Tibial nerve (tissue), 4 donors: ENCODE measurements at regions not wholly inside any gene's neighbourhood (a gene's known extent, or its start where the extent isn't known, plus 50 kb on each side); places are given as distances from the start of the nearest gene placed in this dataset.

Experiments used
- DNase-seq, 2 donors: peaks; one replicate each; pipeline ENCODE4 v3.0.0-alpha.2; 2019; ENCODE audit warnings: low spot score in 2 of 2
- H3K27ac ChIP-seq, 4 donors: fragments of 200-600 bp; sonication (generic) in 3 of 4; one replicate each; pipeline ENCODE4 v1.5.1; 2017 to 2019; ENCODE audit warnings: mild to moderate bottlenecking in 1 of 4
- H3K27me3 ChIP-seq, 2 donors: fragments of 200-600 bp; sonication (generic) in 1 of 2; one replicate each; pipeline versions ENCODE4 v1.5.1 to v1.6.0; 2017 to 2019
- H3K36me3 ChIP-seq, 3 donors: fragments of 200-600 bp; sonication (generic); one replicate each; pipeline ENCODE4 v1.5.1; 2018 to 2019
- H3K4me1 ChIP-seq, 4 donors: fragments of 200-600 bp; sonication (generic) in 3 of 4; one replicate each; pipeline ENCODE4 v1.5.1; 2017 to 2019
- H3K4me3 ChIP-seq, 4 donors: fragments of 200-600 bp; sonication (generic) in 3 of 4; one replicate each; pipeline ENCODE4 v1.5.1; 2017 to 2019; ENCODE audit warnings: mild to moderate bottlenecking in 1 of 4, moderate library complexity in 1 of 4
- H3K9me3 ChIP-seq, 4 donors: fragments of 200-600 bp; sonication (generic) in 3 of 4; one replicate each; pipeline ENCODE4 v1.5.1; 2017 to 2019
- EP300 ChIP-seq, 2 donors: sonication (generic); formaldehyde crosslinking; IDR thresholded peaks; one replicate each; pipeline ENCODE4 v1.6.1; 2017; ENCODE audit warnings: antibody characterized with exemption in 2 of 2, mild to moderate bottlenecking in 1 of 2
- POLR2A ChIP-seq, 2 donors: fragments of 450-650 bp; IDR thresholded peaks; one replicate each; pipeline ENCODE4 v1.6.1; 2017; ENCODE audit warnings: antibody characterized with exemption in 2 of 2, mild to moderate bottlenecking in 2 of 2, moderate library complexity in 2 of 2
- WGBS, 2 donors: methylation state at CpG; one replicate each; pipeline ENCODE4 v1.1.5; 2018; 5-methylcytosine and 5-hydroxymethylcytosine counted together
- TF ChIP-seq, protein P1 (sequence below), 5 experiments: fragments of 200-600 bp in 3 of 5; fragments of 450-650 bp in 2 of 5; sonication (generic) in 3 of 5; IDR thresholded peaks; one replicate each; pipeline ENCODE4 v1.5.1; 2016 to 2019; ENCODE audit warnings: antibody characterized with exemption in 5 of 5, mild to moderate bottlenecking in 3 of 5, moderate library complexity in 2 of 5

DNA sequence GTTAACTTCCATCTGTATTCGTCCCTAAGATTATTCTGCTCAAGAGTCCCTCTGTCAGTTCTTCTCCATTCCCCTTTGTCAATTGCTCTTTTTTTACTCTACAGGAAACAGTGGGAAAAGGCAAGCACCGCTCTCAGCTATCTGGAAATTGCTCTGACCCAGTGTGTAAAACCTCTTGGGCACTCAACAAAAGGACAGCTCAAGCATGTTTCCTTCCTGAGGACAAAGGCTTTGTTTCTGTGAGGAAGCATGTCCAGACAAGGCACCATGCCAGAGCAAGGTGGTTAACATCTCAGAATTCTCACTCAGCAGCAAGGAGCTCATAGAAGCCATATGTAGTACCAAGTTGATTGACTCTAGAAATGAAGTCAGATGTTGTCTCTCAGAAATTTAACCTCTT lies 735.6 kb downstream of the TSN start:
- Histone ChIP-seq H3K27ac (no peak overlapping the region), H3K9me3 (no peaks in the 10 kb centered on the region), H3K27me3 (no peaks in the 10 kb centered on the region), H3K4me1 (no peaks in the 10 kb centered on the region), H3K4me3 (no peak overlapping the region), H3K36me3 (no peaks in the 10 kb centered on the region)
- 56% methylated on average over 2 of the region's 2 CpGs for WGBS, 2 donors
- TF ChIP-seq, protein P1, sequence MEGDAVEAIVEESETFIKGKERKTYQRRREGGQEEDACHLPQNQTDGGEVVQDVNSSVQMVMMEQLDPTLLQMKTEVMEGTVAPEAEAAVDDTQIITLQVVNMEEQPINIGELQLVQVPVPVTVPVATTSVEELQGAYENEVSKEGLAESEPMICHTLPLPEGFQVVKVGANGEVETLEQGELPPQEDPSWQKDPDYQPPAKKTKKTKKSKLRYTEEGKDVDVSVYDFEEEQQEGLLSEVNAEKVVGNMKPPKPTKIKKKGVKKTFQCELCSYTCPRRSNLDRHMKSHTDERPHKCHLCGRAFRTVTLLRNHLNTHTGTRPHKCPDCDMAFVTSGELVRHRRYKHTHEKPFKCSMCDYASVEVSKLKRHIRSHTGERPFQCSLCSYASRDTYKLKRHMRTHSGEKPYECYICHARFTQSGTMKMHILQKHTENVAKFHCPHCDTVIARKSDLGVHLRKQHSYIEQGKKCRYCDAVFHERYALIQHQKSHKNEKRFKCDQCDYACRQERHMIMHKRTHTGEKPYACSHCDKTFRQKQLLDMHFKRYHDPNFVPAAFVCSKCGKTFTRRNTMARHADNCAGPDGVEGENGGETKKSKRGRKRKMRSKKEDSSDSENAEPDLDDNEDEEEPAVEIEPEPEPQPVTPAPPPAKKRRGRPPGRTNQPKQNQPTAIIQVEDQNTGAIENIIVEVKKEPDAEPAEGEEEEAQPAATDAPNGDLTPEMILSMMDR (IDR thresholded peaks at IDR 0.05): no peak
- TF ChIP-seq POLR2A (IDR thresholded peaks at IDR 0.05) (no peak), EP300 (IDR thresholded peaks at IDR 0.05) (no peak)
- DNase-seq: no peak

DNA sequence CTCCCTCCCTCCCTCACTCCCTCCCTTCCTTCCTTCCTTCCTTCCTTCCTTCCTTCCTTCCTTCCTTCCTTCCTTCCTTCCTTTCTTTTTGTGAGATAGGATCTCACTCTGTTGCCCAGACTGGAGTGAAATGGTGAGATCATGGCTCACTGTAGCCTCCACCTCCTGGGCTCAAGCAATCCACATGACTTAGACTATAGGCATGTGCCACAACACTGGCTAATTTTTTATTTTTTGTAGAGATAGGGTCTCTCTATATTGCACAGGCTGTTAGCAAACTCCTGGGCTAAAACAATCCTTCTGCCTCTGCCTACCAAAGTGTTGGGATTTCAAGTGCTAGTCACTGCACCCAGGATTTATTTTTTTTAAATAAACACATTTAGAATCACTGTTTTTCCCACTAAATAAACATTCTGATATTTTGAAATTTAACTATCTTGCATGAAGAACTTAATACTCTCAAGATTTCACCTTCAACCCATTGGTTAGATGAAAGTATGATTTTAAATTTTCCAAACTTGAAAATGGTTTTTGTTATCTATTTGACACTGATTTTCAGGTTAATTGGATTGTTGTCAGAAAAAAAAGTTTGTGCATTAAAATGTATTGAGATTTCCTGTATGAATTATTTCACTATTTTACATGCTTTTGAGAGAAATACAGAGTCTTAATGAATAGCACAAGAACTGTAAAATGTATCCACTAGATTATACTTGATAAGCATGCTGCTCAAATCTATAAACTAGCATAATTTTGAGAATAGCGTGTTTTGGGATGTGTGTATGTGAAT lies 745.1 kb downstream of the TSN start:
- H3K4me3 ChIP-seq: no peak overlapping the region
- no peak for DNase-seq
- no peak overlapping the region for H3K27ac ChIP-seq
- no peaks in the 10 kb centered on the region for H3K27me3 ChIP-seq
- H3K36me3 ChIP-seq: no peaks in the 10 kb centered on the region
- H3K4me1 ChIP-seq: no peaks in the 10 kb centered on the region
- H3K9me3 ChIP-seq: no peaks in the 10 kb centered on the region
- WGBS, 2 donors: 98% methylated on average over 1 of the region's 1 CpG
- TF ChIP-seq, protein P1 (IDR thresholded peaks at IDR 0.05): no peak
- TF ChIP-seq EP300 (IDR thresholded peaks at IDR 0.05): no peak
- TF ChIP-seq POLR2A (IDR thresholded peaks at IDR 0.05): no peak

DNA sequence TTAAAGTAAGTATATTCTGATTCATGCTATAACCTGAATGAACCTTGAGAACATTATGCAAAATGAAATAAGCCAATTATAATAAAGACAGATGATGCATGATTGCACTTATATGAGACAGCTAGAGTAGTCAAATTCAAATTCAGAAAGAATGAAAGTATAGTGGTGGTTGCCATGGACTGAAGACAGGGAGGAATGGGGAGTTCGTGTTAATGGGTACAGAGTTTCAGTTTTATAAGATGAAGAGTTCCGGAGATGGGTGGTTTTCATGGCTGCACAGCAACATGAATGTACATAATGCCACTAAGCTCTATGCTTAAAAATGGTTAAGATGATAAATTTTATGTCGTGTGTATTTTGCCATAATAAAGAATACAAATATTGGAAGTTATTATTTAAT lies 751.2 kb downstream of the TSN start:
- H3K9me3 ChIP-seq: no peaks in the 10 kb centered on the region
- no peaks in the 10 kb centered on the region for H3K27me3 ChIP-seq
- H3K27ac ChIP-seq: no peak overlapping the region
- TF ChIP-seq POLR2A (IDR thresholded peaks at IDR 0.05) (no peak), EP300 (IDR thresholded peaks at IDR 0.05) (no peak)
- TF ChIP-seq, protein P1 (IDR thresholded peaks at IDR 0.05): no peak
- 92 to 96% methylated on average over 3 of the region's 3 CpGs for WGBS, 2 donors
- no peaks in the 10 kb centered on the region for H3K4me1 ChIP-seq
- H3K4me3 ChIP-seq: no peak overlapping the region
- H3K36me3 ChIP-seq: no peaks in the 10 kb centered on the region
- DNase-seq: no peak

DNA sequence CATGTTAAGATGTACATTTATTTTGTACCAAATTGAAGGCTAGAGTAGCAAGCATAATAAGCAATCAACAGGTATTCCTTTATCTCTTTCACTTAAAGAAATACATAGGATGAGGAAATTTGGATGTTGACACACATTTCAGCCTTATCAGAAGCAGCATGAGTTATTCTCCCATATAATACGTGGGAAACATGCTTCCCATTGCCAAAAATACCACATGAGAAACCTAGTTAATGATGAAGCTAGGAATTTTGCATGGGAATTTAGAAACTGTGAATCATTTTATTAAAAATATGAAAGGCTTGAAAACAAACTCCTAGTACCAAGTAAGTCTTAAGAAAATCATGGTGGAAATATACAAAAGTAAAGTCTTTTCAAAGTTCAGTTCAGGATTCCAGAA lies 751.8 kb downstream of the TSN start:
- no peaks in the 10 kb centered on the region for H3K27me3 ChIP-seq
- H3K4me3 ChIP-seq: no peak overlapping the region
- TF ChIP-seq POLR2A (IDR thresholded peaks at IDR 0.05) (no peak), EP300 (IDR thresholded peaks at IDR 0.05) (no peak)
- TF ChIP-seq, protein P1 (IDR thresholded peaks at IDR 0.05): no peak
- H3K27ac ChIP-seq: no peak overlapping the region
- no peaks in the 10 kb centered on the region for H3K4me1 ChIP-seq
- no peaks in the 10 kb centered on the region for H3K36me3 ChIP-seq
- DNase-seq: no peak
- no peaks in the 10 kb centered on the region for H3K9me3 ChIP-seq
- 53 to 63% methylated on average over 1 of the region's 1 CpG for WGBS, 2 donors

DNA sequence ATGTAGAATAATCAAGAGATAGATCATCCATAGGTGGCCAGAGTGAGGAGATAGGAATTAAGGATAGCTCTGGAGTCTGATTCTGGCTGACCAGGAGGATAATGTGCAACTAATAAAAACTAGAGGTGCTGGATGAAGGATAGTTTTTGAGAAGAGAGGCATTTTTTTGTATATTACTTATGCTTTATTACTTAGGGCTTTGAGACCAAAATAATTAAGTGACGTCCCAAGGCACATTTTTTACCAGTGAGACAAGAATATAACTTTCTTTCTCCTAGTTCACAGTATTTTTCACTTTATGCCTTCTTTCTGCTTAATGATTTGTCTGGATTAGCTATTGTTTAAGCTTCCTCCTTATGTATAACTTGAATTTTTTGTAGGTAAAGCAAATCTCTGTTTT lies 756.6 kb downstream of the TSN start:
- H3K27ac ChIP-seq: no peak overlapping the region
- H3K36me3 ChIP-seq: no peaks in the 10 kb centered on the region
- 37 to 53% methylated on average over 1 of the region's 1 CpG for WGBS, 2 donors
- H3K27me3 ChIP-seq: no peaks in the 10 kb centered on the region
- TF ChIP-seq POLR2A (IDR thresholded peaks at IDR 0.05) (no peak), EP300 (IDR thresholded peaks at IDR 0.05) (no peak)
- H3K9me3 ChIP-seq: no peaks in the 10 kb centered on the region
- no peaks in the 10 kb centered on the region for H3K4me1 ChIP-seq
- DNase-seq: no peak
- no peak overlapping the region for H3K4me3 ChIP-seq
